ENCODE measurements at regions not wholly inside any gene's neighbourhood (a gene's known extent, or its start where the extent isn't known, plus 50 kb on each side); places are given as distances from the start of the nearest gene placed in this dataset.

GRCh38 chr22:35197886-35198285 is 59.4 kb upstream of the HMGXB4 start:
- Histone ChIP-seq H3K27me3 (peaks cover 0 to 10% (median 0%) of the 10 kb centered on the region in 4 donors), H3K4me1 (no peaks in the 10 kb centered on the region), H3K27ac (no peak overlapping the region), H3K9me3 (no peaks in the 10 kb centered on the region), H3K36me3 (no peaks in the 10 kb centered on the region), H3K4me3 (no peak overlapping the region)
- intact Hi-C loops (cut with DNase I), result no loop called here
- TF ChIP-seq CTCF (IDR thresholded peaks at IDR 0.05), result no peak
- ATAC-seq (no peak), FAIRE-seq (no peak), DNase-seq (no peak)
- WGBS, 2 donors, result 42 to 47% methylated on average over 3 of the region's 3 CpGs

GRCh38 chr22:35198738-35199137 is 58.6 kb upstream of the HMGXB4 start:
- no peak overlapping the region for H3K27ac ChIP-seq
- no peak for TF ChIP-seq CTCF (IDR thresholded peaks at IDR 0.05)
- peaks cover 0 to 10% (median 0%) of the 10 kb centered on the region in 4 donors for H3K27me3 ChIP-seq
- 38 to 44% methylated on average over 4 of the region's 4 CpGs for WGBS, 2 donors
- intact Hi-C loops (cut with DNase I), result no loop called here
- H3K4me3 ChIP-seq, result no peak overlapping the region
- H3K36me3 ChIP-seq, result no peaks in the 10 kb centered on the region
- FAIRE-seq, result no peak
- no peaks in the 10 kb centered on the region for H3K4me1 ChIP-seq
- no peak for ATAC-seq
- no peaks in the 10 kb centered on the region for H3K9me3 ChIP-seq
- no peak for DNase-seq

GRCh38 chr22:35202376-35202775 is 54.9 kb upstream of the HMGXB4 start:
- no peak overlapping the region for H3K4me3 ChIP-seq
- intact Hi-C loops (cut with DNase I), result no loop called here
- H3K4me1 ChIP-seq, result no peaks in the 10 kb centered on the region
- H3K9me3 ChIP-seq, result no peaks in the 10 kb centered on the region
- no peaks in the 10 kb centered on the region for H3K36me3 ChIP-seq
- no peak for TF ChIP-seq CTCF (IDR thresholded peaks at IDR 0.05)
- DNase-seq, result no peak
- no peak for FAIRE-seq
- no peak overlapping the region for H3K27ac ChIP-seq
- ATAC-seq, result no peak
- no peaks in the 10 kb centered on the region for H3K27me3 ChIP-seq

- Histone ChIP-seq H3K27ac (no peak overlapping the region), H3K4me1 (no peaks in the 10 kb centered on the region), H3K27me3 (no peaks in the 10 kb centered on the region), H3K36me3 (no peaks in the 10 kb centered on the region), H3K9me3 (no peaks in the 10 kb centered on the region), H3K4me3 (no peak overlapping the region)
- DNase-seq (no peak), ATAC-seq (no peak), FAIRE-seq (no peak)
- no peak for TF ChIP-seq CTCF (IDR thresholded peaks at IDR 0.05)
- WGBS, 2 donors, result 53 to 81% methylated on average over 2 of the region's 2 CpGs
- intact Hi-C loops (cut with DNase I), result no loop called here
Observed at GRCh38 chr22:35203583-35203982, 53.7 kb upstream of the HMGXB4 start.

GRCh38 chr22:35204807-35205775 is 52.2 kb upstream of the HMGXB4 start:
- Histone ChIP-seq H3K36me3 (no peaks in the 10 kb centered on the region), H3K27me3 (no peaks in the 10 kb centered on the region), H3K9me3 (no peaks in the 10 kb centered on the region), H3K4me3 (no peak overlapping the region), H3K27ac (no peak overlapping the region), H3K4me1 (no peaks in the 10 kb centered on the region)
- no peak for ATAC-seq
- 43 to 46% methylated on average over 14 of the region's 14 CpGs for WGBS, 2 donors
- TF ChIP-seq CTCF (IDR thresholded peaks at IDR 0.05), result no peak
- FAIRE-seq, result no peak
- intact Hi-C loops (cut with DNase I), result no loop called here
- DNase-seq, result no peak
